NCI-H526 treated with DMSO at 0.1 percent for 48 hours (cell line): ENCODE measurements at regions not wholly inside any gene's neighbourhood (a gene's known extent, or its start where the extent isn't known, plus 50 kb on each side); places are given as distances from the start of the nearest gene placed in this dataset.
A peak's percentile ranks its signal among the peaks of the same experiment; 100 is the strongest.
"Not testable (repeated sequence)": the region's sequence is repeated elsewhere in the genome, so short reads cannot be mapped to it uniquely, and the experiment has no call there.

ENCODE experiments used
- DNase-seq: peaks from one replicate; lab custom pipeline; 2025; lab: John Stamatoyannopoulos, UW

- DNase-seq, result no peak
Observed at GRCh38 chr17:33838281-33838680, 416.8 kb upstream of the CCL2 start.

GRCh38 chr17:33847900-33848299 is 407.2 kb upstream of the CCL2 start:
- DNase-seq, result no peak

- DNase-seq, result no peak
Observed at GRCh38 chr17:33848433-33848832, 406.7 kb upstream of the CCL2 start.

- no peak for DNase-seq
Observed at GRCh38 chr17:33854596-33854995, 400.5 kb upstream of the CCL2 start.

GRCh38 chr17:33858121-33858520 is 397.0 kb upstream of the CCL2 start:
- DNase-seq, result peak; percentile 58

GRCh38 chr17:33858682-33859081 is 396.4 kb upstream of the CCL2 start:
- no peak for DNase-seq

GRCh38 chr17:33862772-33863602 is 392.1 kb upstream of the CCL2 start:
- DNase-seq, result no peak

GRCh38 chr17:33864758-33865229 is 390.3 kb upstream of the CCL2 start:
- DNase-seq, result no peak

GRCh38 chr17:33868899-33869298 is 386.2 kb upstream of the CCL2 start:
- DNase-seq, result no peak

GRCh38 chr17:33870936-33871335 is 384.1 kb upstream of the CCL2 start:
- no peak for DNase-seq

- DNase-seq, result no peak
Observed at GRCh38 chr17:33871720-33872540, 383.2 kb upstream of the CCL2 start.

GRCh38 chr17:33873201-33873617 is 381.9 kb upstream of the CCL2 start:
- no peak for DNase-seq

- no peak for DNase-seq
Observed at GRCh38 chr17:33874617-33875060, 380.4 kb upstream of the CCL2 start.

GRCh38 chr17:33875973-33876372 is 379.1 kb upstream of the CCL2 start:
- no peak for DNase-seq

- DNase-seq, result not testable (repeated sequence)
Observed at GRCh38 chr17:33882273-33882672, 372.8 kb upstream of the CCL2 start.

GRCh38 chr17:33882677-33883076 is 372.4 kb upstream of the CCL2 start:
- DNase-seq, result not testable (repeated sequence)

GRCh38 chr17:33888455-33888854 is 366.6 kb upstream of the CCL2 start:
- DNase-seq, result no peak

GRCh38 chr17:33889040-33889439 is 366.0 kb upstream of the CCL2 start:
- DNase-seq, result no peak

GRCh38 chr17:33889766-33890165 is 365.3 kb upstream of the CCL2 start:
- DNase-seq, result no peak

GRCh38 chr17:33892717-33893591 is 362.1 kb upstream of the CCL2 start:
- no peak for DNase-seq

GRCh38 chr17:33895491-33895890 is 359.6 kb upstream of the CCL2 start:
- DNase-seq, result no peak

- peak; percentile 14 for DNase-seq
Observed at GRCh38 chr17:33896263-33896662, 358.8 kb upstream of the CCL2 start.
